ENCODE measurements at regions not wholly inside any gene's neighbourhood (a gene's known extent, or its start where the extent isn't known, plus 50 kb on each side); places are given as distances from the start of the nearest gene placed in this dataset.

- no peak for DNase-seq
Measured at GRCh38 chr6:3585320-3585935, 128.6 kb upstream of the SLC22A23 start.

GRCh38 chr6:3584606-3585005, 127.8 kb upstream of the SLC22A23 start:
- no peak for DNase-seq

- no peak for DNase-seq
Measured at GRCh38 chr6:3581469-3581868, 124.6 kb upstream of the SLC22A23 start.

- no peak for DNase-seq
Measured at GRCh38 chr6:3579652-3580175, 122.9 kb upstream of the SLC22A23 start.

GRCh38 chr6:3578981-3579380, 122.1 kb upstream of the SLC22A23 start:
- no peak for DNase-seq

- DNase-seq, result no peak
Measured at GRCh38 chr6:3577517-3577916, 120.7 kb upstream of the SLC22A23 start.

GRCh38 chr6:3575701-3576100, 118.9 kb upstream of the SLC22A23 start:
- DNase-seq, result no peak

GRCh38 chr6:3575166-3575565, 118.3 kb upstream of the SLC22A23 start:
- no peak for DNase-seq

GRCh38 chr6:3573670-3574069, 116.8 kb upstream of the SLC22A23 start:
- DNase-seq, result no peak

- DNase-seq, result peak; percentile 78
Measured at GRCh38 chr6:3571836-3572235, 115.0 kb upstream of the SLC22A23 start.

- no peak for DNase-seq
Measured at GRCh38 chr6:3571250-3571681, 114.4 kb upstream of the SLC22A23 start.

GRCh38 chr6:3569816-3570215, 113.0 kb upstream of the SLC22A23 start:
- no peak for DNase-seq

GRCh38 chr6:3568396-3569082, 111.7 kb upstream of the SLC22A23 start:
- peak; percentile 78 for DNase-seq

GRCh38 chr6:3566812-3567211, 110.0 kb upstream of the SLC22A23 start:
- DNase-seq, result no peak

- DNase-seq, result no peak
Measured at GRCh38 chr6:3565291-3565690, 108.4 kb upstream of the SLC22A23 start.

GRCh38 chr6:3561725-3562124, 104.9 kb upstream of the SLC22A23 start:
- DNase-seq, result no peak

- no peak for DNase-seq
Measured at GRCh38 chr6:3560211-3560610, 103.4 kb upstream of the SLC22A23 start.

- DNase-seq, result no peak
Measured at GRCh38 chr6:3559561-3559960, 102.7 kb upstream of the SLC22A23 start.

GRCh38 chr6:3557336-3557735, 100.5 kb upstream of the SLC22A23 start:
- DNase-seq, result no peak

GRCh38 chr6:3553254-3553653, 96.4 kb upstream of the SLC22A23 start:
- DNase-seq, result no peak

- no peak for DNase-seq
Measured at GRCh38 chr6:3551716-3552511, 95.1 kb upstream of the SLC22A23 start.

GRCh38 chr6:3549314-3549940, 92.6 kb upstream of the SLC22A23 start:
- DNase-seq, result peak; percentile 15

GRCh38 chr6:3546121-3546520, 89.3 kb upstream of the SLC22A23 start:
- DNase-seq, result peak; percentile 7

All from islet precursor cell (in vitro differentiated cells).